Tibial nerve (tissue), 4 donors: ENCODE measurements at regions not wholly inside any gene's neighbourhood (a gene's known extent, or its start where the extent isn't known, plus 50 kb on each side); places are given as distances from the start of the nearest gene placed in this dataset.

Source experiments
- DNase-seq, 2 donors: peaks; one replicate each; pipeline ENCODE4 v3.0.0-alpha.2; 2019; ENCODE audit warnings: low spot score in 2 of 2
- H3K27ac ChIP-seq, 4 donors: fragments of 200-600 bp; sonication (generic) in 3 of 4; one replicate each; pipeline ENCODE4 v1.5.1; 2017 to 2019; ENCODE audit warnings: mild to moderate bottlenecking in 1 of 4
- H3K27me3 ChIP-seq, 2 donors: fragments of 200-600 bp; sonication (generic) in 1 of 2; one replicate each; pipeline versions ENCODE4 v1.5.1 to v1.6.0; 2017 to 2019
- H3K36me3 ChIP-seq, 3 donors: fragments of 200-600 bp; sonication (generic); one replicate each; pipeline ENCODE4 v1.5.1; 2018 to 2019
- H3K4me1 ChIP-seq, 4 donors: fragments of 200-600 bp; sonication (generic) in 3 of 4; one replicate each; pipeline ENCODE4 v1.5.1; 2017 to 2019
- H3K4me3 ChIP-seq, 4 donors: fragments of 200-600 bp; sonication (generic) in 3 of 4; one replicate each; pipeline ENCODE4 v1.5.1; 2017 to 2019; ENCODE audit warnings: mild to moderate bottlenecking in 1 of 4, moderate library complexity in 1 of 4
- H3K9me3 ChIP-seq, 4 donors: fragments of 200-600 bp; sonication (generic) in 3 of 4; one replicate each; pipeline ENCODE4 v1.5.1; 2017 to 2019
- CTCF ChIP-seq, 5 experiments: fragments of 200-600 bp in 3 of 5; fragments of 450-650 bp in 2 of 5; sonication (generic) in 3 of 5; IDR thresholded peaks; one replicate each; pipeline ENCODE4 v1.5.1; 2016 to 2019; ENCODE audit warnings: antibody characterized with exemption in 5 of 5, mild to moderate bottlenecking in 3 of 5, moderate library complexity in 2 of 5
- EP300 ChIP-seq, 2 donors: sonication (generic); formaldehyde crosslinking; IDR thresholded peaks; one replicate each; pipeline ENCODE4 v1.6.1; 2017; ENCODE audit warnings: antibody characterized with exemption in 2 of 2, mild to moderate bottlenecking in 1 of 2
- POLR2A ChIP-seq, 2 donors: fragments of 450-650 bp; IDR thresholded peaks; one replicate each; pipeline ENCODE4 v1.6.1; 2017; ENCODE audit warnings: antibody characterized with exemption in 2 of 2, mild to moderate bottlenecking in 2 of 2, moderate library complexity in 2 of 2
- WGBS, 2 donors: methylation state at CpG; one replicate each; pipeline ENCODE4 v1.1.5; 2018; 5-methylcytosine and 5-hydroxymethylcytosine counted together

GRCh38 chr5:74372051-74372450 is 268.5 kb downstream of the ENC1 start:
- TF ChIP-seq POLR2A (IDR thresholded peaks at IDR 0.05) (no peak), CTCF (IDR thresholded peaks at IDR 0.05) (no peak), EP300 (IDR thresholded peaks at IDR 0.05) (no peak)
- WGBS, 2 donors, result 57 to 67% methylated on average over 3 of the region's 3 CpGs
- no peak for DNase-seq
- H3K27ac ChIP-seq, result no peak overlapping the region
- H3K27me3 ChIP-seq, result no peaks in the 10 kb centered on the region
- no peaks in the 10 kb centered on the region for H3K36me3 ChIP-seq
- no peak overlapping the region for H3K4me3 ChIP-seq
- peaks cover 0 to 5% (median 0%) of the 10 kb centered on the region in 4 donors for H3K9me3 ChIP-seq
- H3K4me1 ChIP-seq, result peaks cover 0 to 10% (median 0%) of the 10 kb centered on the region in 4 donors

GRCh38 chr5:74371621-74372020 is 268.9 kb downstream of the ENC1 start:
- Histone ChIP-seq H3K27ac (no peak overlapping the region), H3K36me3 (no peaks in the 10 kb centered on the region), H3K4me3 (no peak overlapping the region), H3K4me1 (peaks cover 0 to 10% (median 0%) of the 10 kb centered on the region in 4 donors), H3K27me3 (no peaks in the 10 kb centered on the region), H3K9me3 (peaks cover 0 to 5% (median 0%) of the 10 kb centered on the region in 4 donors)
- DNase-seq, result no peak
- WGBS, 2 donors, result 96 to 97% methylated on average over 5 of the region's 5 CpGs
- TF ChIP-seq CTCF (IDR thresholded peaks at IDR 0.05), result no peak
- no peak for TF ChIP-seq POLR2A (IDR thresholded peaks at IDR 0.05)
- no peak for TF ChIP-seq EP300 (IDR thresholded peaks at IDR 0.05)

- TF ChIP-seq EP300 (IDR thresholded peaks at IDR 0.05) (no peak), POLR2A (IDR thresholded peaks at IDR 0.05) (no peak), CTCF (IDR thresholded peaks at IDR 0.05) (no peak)
- H3K4me1 ChIP-seq, result peaks cover 0 to 10% (median 0%) of the 10 kb centered on the region in 4 donors
- no peak overlapping the region for H3K4me3 ChIP-seq
- H3K27me3 ChIP-seq, result no peaks in the 10 kb centered on the region
- 47 to 62% methylated on average over 7 of the region's 7 CpGs for WGBS, 2 donors
- no peaks in the 10 kb centered on the region for H3K36me3 ChIP-seq
- H3K27ac ChIP-seq, result no peak overlapping the region
- DNase-seq, result peak in 1 of 2 donors; percentile 24
- peaks cover 0 to 10% (median 0%) of the 10 kb centered on the region in 4 donors for H3K9me3 ChIP-seq
These were observed 270.4 kb downstream of the ENC1 start for GRCh38 chr5:74370168-74370567.

DNA sequence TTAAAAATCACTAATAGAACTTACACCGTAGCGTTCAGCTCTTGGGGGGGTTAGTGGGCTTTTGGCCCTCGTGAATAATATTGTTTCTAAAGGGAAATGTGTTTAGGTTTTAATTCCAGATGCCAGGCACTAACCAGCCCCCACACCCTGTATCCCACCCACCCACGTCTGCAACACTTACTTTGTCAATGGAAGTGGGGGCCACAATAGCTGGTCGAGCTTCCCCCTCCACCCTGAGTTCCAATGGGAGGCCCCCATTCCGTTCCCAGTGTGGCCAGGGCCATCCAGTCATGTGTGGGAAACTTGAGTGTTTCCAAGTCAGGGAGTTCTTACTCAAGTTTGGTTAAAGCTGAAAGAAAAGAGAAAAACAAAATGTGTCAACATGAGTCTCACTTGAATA is 271.4 kb downstream of the ENC1 start:
- no peak for TF ChIP-seq CTCF (IDR thresholded peaks at IDR 0.05)
- TF ChIP-seq POLR2A (IDR thresholded peaks at IDR 0.05), result no peak
- no peak for TF ChIP-seq EP300 (IDR thresholded peaks at IDR 0.05)
- Histone ChIP-seq H3K9me3 (peaks cover 0 to 10% (median 0%) of the 10 kb centered on the region in 4 donors), H3K36me3 (no peaks in the 10 kb centered on the region), H3K4me3 (no peak overlapping the region), H3K27ac (no peak overlapping the region), H3K4me1 (peaks cover 0 to 10% (median 0%) of the 10 kb centered on the region in 4 donors), H3K27me3 (no peaks in the 10 kb centered on the region)
- DNase-seq, result no peak
- 81 to 86% methylated on average over 6 of the region's 6 CpGs for WGBS, 2 donors

GRCh38 chr5:74367934-74368333 is 272.6 kb downstream of the ENC1 start:
- Histone ChIP-seq H3K9me3 (peaks cover 0 to 10% (median 0%) of the 10 kb centered on the region in 4 donors), H3K4me1 (peaks cover 0 to 10% (median 0%) of the 10 kb centered on the region in 4 donors), H3K4me3 (no peak overlapping the region), H3K27ac (no peak overlapping the region), H3K27me3 (no peaks in the 10 kb centered on the region), H3K36me3 (no peaks in the 10 kb centered on the region)
- no peak for TF ChIP-seq EP300 (IDR thresholded peaks at IDR 0.05)
- TF ChIP-seq POLR2A (IDR thresholded peaks at IDR 0.05), result no peak
- TF ChIP-seq CTCF (IDR thresholded peaks at IDR 0.05), result no peak
- DNase-seq, result no peak
- WGBS, 2 donors, result 39 to 55% methylated on average over 4 of the region's 4 CpGs
